Fibroblast of the aortic adventitia (primary cell): ENCODE measurements at regions not wholly inside any gene's neighbourhood (a gene's known extent, or its start where the extent isn't known, plus 50 kb on each side); places are given as distances from the start of the nearest gene placed in this dataset.
A peak's percentile ranks its signal among the peaks of the same experiment; 100 is the strongest.

Experiments
- DNase-seq: peaks from one replicate; pipeline ENCODE4 v3.0.0-alpha.2; 2010; ENCODE audit warnings: low read depth
- H3K4me3 ChIP-seq: 2 replicates; pipeline ENCODE4 v1.5.1; 2011; ENCODE audit warnings: low read depth, mild to moderate bottlenecking, control low read depth, low read length, moderate library complexity
- CTCF ChIP-seq: IDR thresholded peaks from 2 replicates; pipeline ENCODE4 v1.5.1; 2011; ENCODE audit warnings: mild to moderate bottlenecking, low read length, control low read depth, inconsistent platforms; ENCODE audit not compliant: insufficient read depth

GRCh38 chr4:144347121-144347520 lies 206.6 kb upstream of the GYPA start:
- TF ChIP-seq CTCF, result no peak
- H3K4me3 ChIP-seq, result no peak overlapping the region
- no peak for DNase-seq

GRCh38 chr4:144350706-144351105 lies 210.2 kb upstream of the GYPA start:
- H3K4me3 ChIP-seq, result no peak overlapping the region
- no peak for TF ChIP-seq CTCF
- DNase-seq, result peak; percentile 21

DNA sequence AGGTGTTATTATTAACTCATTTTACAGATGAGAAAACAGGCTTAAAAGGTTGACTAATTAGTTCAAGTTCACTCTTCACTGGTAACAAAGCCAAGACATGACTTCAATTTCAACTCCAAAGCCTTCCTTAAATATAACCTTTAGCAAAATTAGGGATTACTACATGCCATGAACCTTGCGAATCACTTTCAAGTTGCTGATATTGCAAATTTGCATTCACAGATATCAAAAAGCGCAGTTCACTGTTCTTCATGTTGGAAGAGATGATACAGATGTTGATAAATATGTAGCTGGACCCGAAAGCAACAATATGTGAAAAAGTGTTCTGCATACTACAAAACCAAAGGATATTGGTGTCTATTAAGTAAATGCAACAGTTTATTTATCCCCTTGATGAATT lies 210.8 kb upstream of the GYPA start:
- no peak for TF ChIP-seq CTCF
- DNase-seq, result no peak
- H3K4me3 ChIP-seq, result no peak overlapping the region

DNA sequence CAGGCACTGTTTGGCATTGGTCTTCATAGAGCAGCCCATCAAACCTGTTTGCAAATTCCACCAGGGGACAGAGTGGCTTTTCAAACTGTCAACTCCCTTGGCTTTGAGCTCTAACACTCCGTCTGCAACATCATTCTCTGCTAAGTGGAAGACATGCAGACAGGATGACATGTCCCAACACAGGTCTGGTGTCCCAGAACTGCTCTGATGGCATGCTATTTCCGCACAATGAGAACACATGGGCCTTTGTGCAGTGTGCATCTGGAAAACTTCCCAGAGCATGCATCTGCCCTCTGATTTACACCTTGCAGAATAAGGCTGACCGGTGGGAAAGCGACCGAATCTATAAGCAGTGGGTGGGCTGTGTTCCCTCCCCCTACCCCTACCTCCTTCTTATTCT lies 212.8 kb upstream of the GYPA start:
- no peak overlapping the region for H3K4me3 ChIP-seq
- TF ChIP-seq CTCF, result no peak
- DNase-seq, result no peak

DNA sequence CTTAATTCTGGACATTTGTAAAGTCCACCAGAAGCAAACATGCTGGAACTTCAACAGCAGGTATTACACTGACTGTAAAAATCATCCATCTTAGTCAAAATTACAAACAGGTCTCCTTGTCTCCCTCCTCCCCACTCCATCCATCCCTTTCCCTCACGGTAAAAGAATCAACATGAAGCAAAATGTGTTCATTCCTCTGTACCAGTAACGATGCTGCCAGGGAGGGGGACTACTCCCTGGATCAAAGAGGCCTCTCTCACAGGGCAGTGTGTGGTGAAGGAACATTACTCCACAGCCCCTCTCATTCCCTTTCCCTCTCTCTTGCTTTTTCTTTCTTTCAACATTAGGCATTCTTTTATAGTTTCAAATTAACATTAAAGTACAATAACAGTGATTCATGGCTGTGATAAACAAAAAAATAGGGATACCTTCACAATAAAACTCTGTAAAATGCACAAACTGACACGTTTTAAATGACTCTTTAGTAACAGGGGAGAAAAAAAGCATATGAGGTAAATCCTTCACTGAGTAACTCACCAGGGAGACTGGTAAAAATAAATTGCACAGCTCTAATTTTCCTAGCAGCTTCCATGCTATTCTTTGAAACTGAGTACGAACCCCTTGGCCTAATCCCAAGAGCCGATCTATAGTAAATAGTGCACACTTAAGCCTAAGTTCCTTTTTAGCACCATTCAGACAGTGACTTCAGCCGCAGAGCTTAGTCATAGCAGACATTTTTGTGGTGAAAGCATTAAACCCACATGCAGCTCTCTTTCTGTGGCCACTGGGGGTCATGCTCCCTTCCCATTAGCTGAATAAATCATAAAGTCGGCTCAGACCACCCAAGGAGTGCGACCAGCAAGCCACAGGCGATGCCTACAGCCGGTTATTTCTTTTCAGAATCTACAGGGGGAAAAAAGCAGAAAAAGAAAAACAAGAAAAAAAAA lies 215.6 kb upstream of the GYPA start:
- no peak overlapping the region for H3K4me3 ChIP-seq
- peak; percentile 84 for DNase-seq
- peak; percentile 27 for TF ChIP-seq CTCF

- no peak overlapping the region for H3K4me3 ChIP-seq
- DNase-seq, result no peak
- TF ChIP-seq CTCF, result no peak
Measured at GRCh38 chr4:144356941-144357381, 216.4 kb upstream of the GYPA start.
